ENCODE measurements at regions not wholly inside any gene's neighbourhood (a gene's known extent, or its start where the extent isn't known, plus 50 kb on each side); places are given as distances from the start of the nearest gene placed in this dataset.

DNA sequence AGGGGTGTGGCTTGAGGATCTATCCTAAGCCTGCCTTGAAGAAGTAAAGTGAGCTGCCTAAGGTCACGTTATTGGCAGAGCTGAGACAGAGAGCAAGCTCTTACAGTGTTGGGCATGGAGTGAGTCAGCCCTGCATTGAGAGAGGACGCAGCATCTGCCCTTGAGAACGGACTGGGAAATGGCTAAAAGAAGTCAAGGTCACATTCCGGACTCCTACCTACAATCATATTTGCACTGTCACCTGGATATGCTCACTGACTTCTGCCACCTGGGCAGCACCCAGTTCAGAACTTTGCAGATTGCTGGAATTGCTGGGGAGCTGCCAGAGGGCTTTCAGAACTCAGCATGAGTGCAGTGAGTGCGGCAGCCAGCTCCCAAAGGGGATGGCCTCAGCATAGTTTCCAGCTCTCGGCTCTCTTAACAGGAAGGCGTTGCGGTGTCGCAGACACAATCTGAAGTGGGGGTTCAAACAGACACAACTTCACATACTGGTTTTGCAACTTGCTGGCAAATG lies 199.3 kb upstream of the SGK1 start:
- DNase-seq, result peak; percentile 84

- no peak for DNase-seq
Measured at GRCh38 chr6:134516582-134516981, 198.7 kb upstream of the SGK1 start.

DNA sequence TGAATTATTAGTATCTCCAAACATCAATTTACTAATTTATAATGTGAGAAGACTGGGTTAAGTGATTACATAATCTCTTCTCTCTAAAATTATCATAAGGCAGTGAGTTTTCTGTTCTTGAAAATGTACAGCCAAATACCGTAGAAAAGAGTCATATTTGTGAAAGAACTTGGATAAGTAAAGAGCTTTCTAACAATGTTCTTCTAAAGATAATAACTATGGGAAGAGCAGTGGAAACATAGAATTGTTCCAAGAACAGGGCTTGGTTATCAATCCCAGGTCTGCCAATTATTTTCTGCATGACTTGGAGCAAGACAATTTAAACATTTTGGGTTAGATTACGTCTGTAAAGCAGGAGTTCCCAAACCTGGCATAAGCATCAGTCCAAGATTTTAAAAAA lies 198.1 kb upstream of the SGK1 start:
- no peak for DNase-seq

GRCh38 chr6:134512981-134513391 lies 195.1 kb upstream of the SGK1 start:
- no peak for DNase-seq

DNA sequence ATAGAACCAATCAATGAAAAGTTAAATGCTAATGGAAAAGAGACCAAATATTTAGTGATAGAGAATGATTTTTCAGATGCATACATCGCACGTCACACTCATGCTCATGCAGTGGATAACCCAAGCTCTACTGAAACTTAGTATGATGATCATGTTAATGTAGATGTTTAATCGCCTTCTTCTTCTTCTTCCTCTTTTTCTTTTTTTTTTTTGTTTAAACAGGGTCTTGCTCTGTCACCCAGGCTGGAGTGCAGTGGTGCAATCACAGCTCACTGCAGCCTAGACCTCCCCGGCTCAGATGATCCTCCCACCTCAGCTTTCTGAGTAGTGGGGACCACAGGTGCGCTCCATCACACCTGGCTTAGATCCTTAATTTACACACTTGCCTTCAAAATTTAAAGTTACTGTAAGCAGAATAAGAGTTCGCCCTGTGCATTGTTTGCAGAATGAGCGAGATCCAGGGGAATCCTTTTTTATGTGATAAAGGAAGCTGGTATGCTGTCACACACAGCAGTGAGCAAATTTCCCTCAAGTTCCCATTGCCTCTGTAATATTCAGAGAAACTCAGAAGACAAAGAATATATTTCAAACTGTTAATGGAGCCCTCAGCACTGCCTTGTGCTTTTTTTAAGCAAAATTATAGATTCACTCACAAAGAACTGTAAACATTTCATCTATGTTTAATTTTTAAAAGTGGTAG lies 194.2 kb upstream of the SGK1 start:
- no peak for DNase-seq

- DNase-seq, result no peak
Measured at GRCh38 chr6:134510920-134511319, 193.0 kb upstream of the SGK1 start.

DNA sequence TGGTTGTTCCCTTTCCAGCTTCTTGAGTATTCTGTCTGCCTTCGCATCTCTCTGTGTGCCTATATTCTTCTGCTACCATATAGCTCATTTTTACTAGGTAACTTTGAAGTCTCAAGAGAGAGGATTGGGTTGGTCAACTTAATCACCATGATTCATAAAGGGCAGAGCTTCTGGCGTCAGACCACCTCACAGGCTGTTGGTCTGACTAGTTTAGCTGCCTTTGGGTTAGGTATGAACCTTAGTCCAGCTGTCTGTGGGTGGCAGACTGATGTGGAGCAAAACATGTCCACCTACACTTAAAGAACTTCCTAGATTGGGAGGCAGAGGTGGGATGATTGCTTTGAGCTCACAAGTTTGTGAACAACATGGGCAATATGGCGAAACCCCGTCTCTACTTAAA lies 192.2 kb upstream of the SGK1 start:
- no peak for DNase-seq

DNA sequence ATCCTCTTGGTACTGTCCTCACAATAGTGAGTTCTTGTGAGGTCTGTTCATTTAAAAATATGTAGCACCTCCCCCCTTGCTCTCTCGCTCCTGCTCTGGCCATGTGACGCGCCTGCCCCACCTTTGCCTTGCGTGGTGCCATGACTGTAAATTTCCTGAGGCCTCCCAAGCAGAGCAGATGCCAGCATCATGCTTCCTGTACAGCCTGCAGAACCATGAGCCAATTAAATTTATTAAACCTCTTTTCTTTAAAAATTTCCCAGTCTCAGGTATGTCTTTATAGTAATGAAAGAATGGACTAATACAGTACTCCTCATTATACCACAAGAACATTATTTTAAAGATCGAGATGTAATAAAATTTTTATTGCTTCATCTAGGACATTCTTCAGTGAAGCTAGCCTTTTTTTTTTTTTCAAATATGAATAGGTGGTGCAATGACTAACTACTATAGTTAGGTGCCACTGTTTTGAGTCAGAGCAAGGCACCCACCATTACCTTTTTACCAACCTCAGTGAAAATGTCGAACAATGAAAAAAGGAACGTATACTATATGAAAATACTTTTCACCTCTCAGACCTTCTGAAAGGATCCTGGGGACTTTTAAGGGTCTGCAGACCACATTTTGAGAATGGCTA lies 191.1 kb upstream of the SGK1 start:
- no peak for DNase-seq

- no peak for DNase-seq
Measured at GRCh38 chr6:134506162-134506561, 188.2 kb upstream of the SGK1 start.

DNA sequence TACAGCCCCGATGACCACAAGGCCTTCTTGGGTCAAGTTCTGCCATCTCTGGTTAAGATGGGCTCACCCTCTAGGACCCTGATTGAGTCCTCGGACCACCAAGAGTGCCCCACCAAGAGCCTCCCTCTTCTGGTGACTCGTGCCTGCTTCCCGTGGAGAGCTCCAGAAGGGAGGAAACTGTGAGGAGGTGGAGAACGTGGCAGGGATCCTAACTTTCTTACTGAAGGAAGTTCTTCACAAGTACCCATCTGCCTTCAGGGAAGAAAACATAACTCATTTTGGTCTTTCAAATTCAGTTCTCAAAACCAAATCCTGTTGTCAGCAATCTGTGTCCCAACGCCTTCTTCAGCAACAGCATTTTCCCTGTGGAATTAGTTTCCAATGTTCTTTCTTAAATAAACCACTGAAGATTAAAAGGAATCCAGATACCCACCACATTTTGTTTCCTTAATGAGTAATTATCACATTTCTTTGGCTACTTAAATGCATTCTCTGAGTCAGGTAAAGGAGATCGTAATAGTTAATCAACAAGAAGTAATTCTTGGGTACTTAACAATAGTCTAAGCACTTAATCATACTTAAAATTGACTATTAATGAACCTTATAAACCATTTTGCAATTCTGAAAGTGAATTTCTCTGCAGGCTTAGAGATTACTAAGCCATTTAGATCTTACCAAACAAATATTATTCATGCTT lies 185.8 kb upstream of the SGK1 start:
- DNase-seq, result peak; percentile 35

DNA sequence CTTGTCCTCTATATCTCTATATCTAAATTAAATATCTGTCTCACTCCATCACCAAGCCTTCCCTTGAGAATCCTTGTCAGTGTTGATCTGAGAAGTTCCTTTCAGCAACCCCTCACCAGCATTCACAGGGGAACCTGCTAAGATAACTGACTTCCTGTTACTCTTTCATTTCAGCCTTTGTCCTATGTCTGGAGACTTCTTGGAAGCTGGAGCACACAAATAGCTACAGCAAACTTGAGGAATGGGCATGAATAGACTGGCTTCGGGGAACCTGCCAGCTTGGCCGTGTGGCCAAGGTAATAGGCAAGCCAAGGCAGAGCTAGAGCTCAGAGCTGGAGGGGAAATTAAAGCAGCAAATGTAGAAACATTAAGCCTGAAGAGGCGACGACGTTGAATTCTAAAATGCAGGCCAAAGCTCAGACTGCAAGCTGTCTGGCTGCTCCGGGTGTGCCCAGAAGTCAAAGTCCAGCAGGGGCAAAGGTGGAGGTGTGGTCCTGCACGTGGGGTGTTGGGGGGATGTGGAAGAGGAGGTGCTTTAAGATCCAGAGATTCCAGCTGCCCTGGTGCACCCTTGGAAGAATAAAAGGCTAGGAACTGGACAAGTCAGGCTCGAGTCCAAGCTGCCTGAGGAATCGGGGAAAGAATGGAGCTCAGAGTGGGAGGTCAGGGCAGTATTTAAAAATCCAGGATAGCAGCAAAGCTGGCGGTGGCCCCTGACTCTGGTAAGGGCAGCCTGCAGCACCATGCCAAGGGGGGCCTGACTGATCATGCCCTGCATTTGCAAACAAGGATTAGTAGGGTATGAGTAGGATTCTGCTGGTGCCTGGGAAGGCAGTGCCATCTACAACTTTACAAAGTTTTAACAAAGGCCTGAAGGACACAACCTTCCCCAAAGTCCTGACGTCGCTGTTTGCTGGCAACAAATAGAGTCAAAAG lies 185.0 kb upstream of the SGK1 start:
- no peak for DNase-seq

DNA sequence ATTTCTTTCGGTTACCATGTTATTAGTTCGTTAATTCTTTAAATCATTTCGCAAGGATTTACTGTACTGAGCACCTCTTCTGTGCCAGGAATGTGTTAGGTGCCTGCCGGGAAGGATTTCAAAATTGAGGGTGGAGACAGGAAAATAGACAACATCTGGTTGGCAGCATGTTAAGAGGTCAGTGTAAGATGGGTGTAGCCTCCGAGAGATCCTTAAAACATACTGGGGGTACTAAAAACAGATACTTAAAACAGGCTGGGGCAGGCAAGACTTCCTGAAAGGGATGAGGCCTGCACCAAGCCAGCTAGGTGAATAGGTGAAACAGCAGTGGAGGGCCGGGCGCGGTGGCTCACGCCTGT lies 178.0 kb upstream of the SGK1 start:
- no peak for DNase-seq

GRCh38 chr6:134495203-134495889 lies 177.4 kb upstream of the SGK1 start:
- DNase-seq, result no peak

DNA sequence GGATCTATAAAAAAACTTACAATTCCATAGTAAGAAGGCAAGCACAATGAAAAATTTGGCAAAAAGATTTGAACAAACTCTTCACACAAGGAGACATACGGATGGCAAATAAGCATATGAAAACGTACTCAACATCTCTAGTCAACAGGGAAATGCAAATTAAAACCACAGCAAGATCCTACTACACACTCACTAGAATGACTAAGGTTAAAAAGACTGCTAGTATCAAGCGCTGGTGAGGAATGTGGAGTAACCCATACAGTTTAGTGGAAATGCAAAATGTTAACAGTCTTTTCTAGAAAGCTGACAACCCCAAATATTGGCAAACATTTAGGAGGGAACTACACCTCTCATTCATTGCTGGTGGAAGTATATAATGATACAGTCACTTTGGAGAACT lies 175.9 kb upstream of the SGK1 start:
- no peak for DNase-seq

DNA sequence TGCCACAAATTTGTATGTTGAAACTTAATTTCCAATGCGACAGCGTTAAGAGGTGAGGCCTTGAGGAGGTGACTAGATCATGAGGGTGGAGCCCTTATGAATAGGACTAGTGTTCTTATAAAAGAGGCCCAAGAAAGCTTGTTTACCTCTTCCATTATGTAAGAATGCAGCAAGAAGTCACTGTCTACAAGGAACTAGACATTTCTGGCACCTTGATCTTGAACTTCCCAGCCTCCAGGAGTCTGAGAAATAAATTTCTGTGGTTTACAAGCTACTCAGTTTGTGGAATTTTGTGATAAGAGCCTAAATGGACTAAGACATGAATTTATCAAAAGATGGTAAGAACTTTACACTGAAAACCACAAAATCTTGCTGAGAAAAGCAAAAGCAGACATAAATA lies 173.6 kb upstream of the SGK1 start:
- no peak for DNase-seq

DNA sequence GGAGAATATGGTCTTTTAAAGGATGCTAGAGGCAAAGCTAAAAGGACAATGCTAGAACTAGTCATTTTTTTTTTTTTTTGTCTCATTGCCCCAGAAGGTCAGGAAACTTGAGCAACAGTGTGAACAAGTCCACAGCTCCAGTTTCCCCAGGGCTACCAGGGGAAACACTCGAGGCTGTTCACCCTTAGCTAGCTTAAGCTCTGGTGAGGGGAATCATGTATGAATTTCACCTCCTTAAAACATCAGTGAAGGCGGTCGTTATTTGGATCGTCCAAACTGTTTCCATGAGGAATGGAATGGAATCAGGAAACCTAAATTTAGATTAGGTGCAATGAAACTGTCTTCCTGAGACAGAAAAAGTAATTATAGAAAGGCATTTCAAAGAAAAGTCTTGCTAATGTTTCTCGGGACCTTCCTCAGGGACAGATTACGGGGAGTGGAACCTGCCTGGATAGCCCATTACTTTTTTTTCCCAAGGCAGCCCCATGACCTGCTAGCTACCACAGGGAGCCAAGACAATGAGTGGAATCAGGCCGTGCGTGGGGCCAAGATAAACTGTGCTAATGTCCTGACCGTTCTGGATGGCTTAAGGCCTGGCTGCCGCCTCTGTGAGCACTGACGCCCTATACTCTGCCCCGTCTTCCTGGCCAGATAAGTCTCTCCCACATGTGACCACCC lies 164.8 kb upstream of the SGK1 start:
- no peak for DNase-seq

- DNase-seq, result no peak
Measured at GRCh38 chr6:134481966-134482365, 164.1 kb upstream of the SGK1 start.

DNA sequence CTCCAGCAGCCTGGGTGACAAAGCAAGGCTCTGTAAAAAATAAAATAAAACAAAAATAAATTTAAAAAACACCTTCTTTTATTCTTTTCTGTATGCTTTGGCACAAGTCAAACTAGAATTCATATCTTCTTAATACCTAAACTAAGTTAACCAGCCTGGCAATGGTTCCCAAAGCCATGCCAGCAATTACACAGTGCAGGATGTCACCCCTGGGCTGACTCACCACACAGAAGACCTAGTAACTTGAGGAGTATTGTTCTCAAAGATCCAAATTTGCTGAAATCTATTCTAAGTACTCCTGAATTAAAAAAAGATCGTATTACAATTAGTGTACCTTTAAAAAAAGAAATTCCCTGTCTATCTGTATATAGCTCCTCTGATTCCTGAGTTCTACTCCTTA lies 162.7 kb upstream of the SGK1 start:
- no peak for DNase-seq

DNA sequence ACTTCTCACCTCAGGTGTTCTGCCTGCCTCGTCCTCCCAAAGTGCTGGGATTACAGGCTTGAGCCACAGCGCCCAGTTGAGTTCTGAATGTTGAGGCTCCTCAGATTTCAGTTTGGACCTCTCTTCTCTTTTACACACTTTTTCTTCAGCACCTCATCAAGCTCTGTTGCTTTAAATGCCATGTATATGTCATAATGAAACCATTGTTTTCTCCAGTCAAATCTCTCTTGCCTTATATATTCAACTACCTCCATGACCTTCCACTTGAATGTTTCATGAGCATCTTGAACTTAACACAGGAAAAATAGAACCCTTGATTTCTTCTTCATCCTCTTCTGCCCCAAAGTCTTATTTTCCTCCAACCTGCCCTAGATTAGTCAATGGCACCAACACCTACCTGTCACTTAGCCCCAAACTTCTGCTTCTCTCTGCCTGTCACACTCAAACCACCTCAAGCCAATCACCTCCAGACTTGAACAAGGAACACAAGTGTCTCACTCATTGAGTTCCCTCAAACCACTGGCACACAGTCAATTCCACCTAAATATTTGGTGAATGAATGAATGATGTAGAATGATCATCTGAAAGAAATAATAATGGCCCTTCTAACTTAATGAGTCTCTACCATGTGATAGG lies 161.0 kb upstream of the SGK1 start:
- no peak for DNase-seq

GRCh38 chr6:134477991-134478635 lies 160.2 kb upstream of the SGK1 start:
- DNase-seq, result no peak

DNA sequence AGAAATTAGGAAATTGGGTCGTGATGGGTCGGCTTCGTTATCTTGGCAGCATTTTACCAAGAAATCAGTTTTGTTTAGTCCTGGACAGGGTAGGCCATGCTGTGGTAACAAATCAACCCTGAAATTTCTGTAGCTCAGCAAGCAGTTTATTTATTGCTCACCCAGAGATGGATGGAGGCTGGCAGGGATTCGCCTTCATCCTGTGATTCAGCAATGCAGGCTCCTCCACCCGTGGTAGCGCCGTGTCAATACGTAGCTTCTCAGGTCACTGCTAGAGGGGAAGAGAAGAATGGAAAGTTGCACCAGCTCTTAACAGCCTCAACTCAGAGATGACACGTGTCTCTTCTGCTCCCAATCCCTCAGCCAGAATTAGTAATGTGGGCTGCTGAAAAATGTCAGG lies 157.0 kb upstream of the SGK1 start:
- no peak for DNase-seq

Measured in EL (cell line).